B cell (primary cell): ENCODE measurements at regions not wholly inside any gene's neighbourhood (a gene's known extent, or its start where the extent isn't known, plus 50 kb on each side); places are given as distances from the start of the nearest gene placed in this dataset.

Experiments used
- ATAC-seq: fragments of 200-7000 bp; cut with Tn5 transposase; one replicate; pipeline ENCODE4 v1.10.0; 2021; ENCODE audit warnings: low read depth, mild to moderate bottlenecking, moderate number of reproducible peaks, moderate library complexity
- CTCF ChIA-PET: fragments of 350-600 bp; sonication (Branson Sonifier 250); formaldehyde crosslinking; loops from one replicate; lab custom pipeline; 2021; ENCODE audit warnings: antibody characterized with exemption, inconsistent platforms; lab: Charles Lee
- POLR2A ChIA-PET: fragments of 350-600 bp; sonication (Branson Sonifier 250); formaldehyde crosslinking; loops from one replicate; lab custom pipeline; 2021; ENCODE audit warnings: antibody characterized with exemption; lab: Charles Lee
- DNase-seq: peaks from one replicate; pipeline ENCODE4 v3.0.0; 2013
- H2AFZ ChIP-seq: 2 replicates; pipeline ENCODE4 v1.6.1; 2012; ENCODE audit warnings: mild to moderate bottlenecking, low read depth, low read length; ENCODE audit not compliant: insufficient read depth, poor library complexity, severe bottlenecking
- H3K27ac ChIP-seq, 2 donors: 1 replicate in 1 of 2; 2 replicates in 1 of 2; pipeline ENCODE4 v1.5.1; 2012 to 2013; ENCODE audit warnings: low read length in 2 of 2, mild to moderate bottlenecking in 2 of 2, moderate library complexity in 1 of 2
- H3K27me3 ChIP-seq, 4 experiments: fragments of 200-600 bp in 1 of 4; sonication (generic) in 1 of 4; replicated peaks in 1 of 4; 1 replicate in 2 of 4; 2 replicates in 2 of 4; pipeline versions ENCODE4 v1.6.1 to v1.7.0; 2013 to 2016; ENCODE audit warnings: low read length in 3 of 4, mild to moderate bottlenecking in 2 of 4, mixed read lengths in 1 of 4, moderate library complexity in 1 of 4; ENCODE audit not compliant: insufficient read depth in 4 of 4, control insufficient read depth in 3 of 4; ENCODE audit errors: control extremely low read depth in 1 of 4
- H3K36me3 ChIP-seq, 2 experiments: replicated peaks in 1 of 2; 1 replicate in 1 of 2; 2 replicates in 1 of 2; pipeline versions ENCODE4 v1.6.1 to v1.7.1; 2013; ENCODE audit warnings: low read length in 1 of 2; ENCODE audit not compliant: insufficient read depth in 2 of 2, control insufficient read depth in 1 of 2; ENCODE audit errors: control extremely low read depth in 1 of 2, extremely low read depth in 1 of 2
- H3K4me1 ChIP-seq, 2 donors: fragments of 200-600 bp in 1 of 2; sonication (generic) in 1 of 2; 1 replicate in 1 of 2; 2 replicates in 1 of 2; pipeline versions ENCODE4 v1.5.1 to v1.6.1; 2013 to 2017; ENCODE audit warnings: low read length in 2 of 2; ENCODE audit not compliant: control insufficient read depth in 2 of 2, insufficient read depth in 2 of 2
- H3K4me2 ChIP-seq: replicated peaks from 2 replicates; pipeline ENCODE3; 2012; ENCODE audit warnings: mild to moderate bottlenecking, low read depth, low read length; ENCODE audit not compliant: poor library complexity, severe bottlenecking
- H3K4me3 ChIP-seq, 5 experiments: fragments of 200-600 bp in 1 of 5; sonication (generic) in 1 of 5; 1 replicate in 3 of 5; 2 replicates in 2 of 5; pipeline versions ENCODE4 v1.5.1 to v1.7.0; 2011 to 2016; ENCODE audit warnings: low read length in 4 of 5, mild to moderate bottlenecking in 4 of 5, low read depth in 2 of 5, control low read depth in 1 of 5, moderate library complexity in 1 of 5; ENCODE audit not compliant: insufficient read depth in 1 of 5; ENCODE audit errors: control extremely low read depth in 1 of 5, extremely low read depth in 1 of 5
- H3K79me2 ChIP-seq: fragments of 200-600 bp; sonication (generic); one replicate; pipeline ENCODE4 v1.6.0; 2016; ENCODE audit warnings: low read length; ENCODE audit not compliant: control insufficient read depth, insufficient read depth
- H3K9ac ChIP-seq: fragments of 200-600 bp; sonication (generic); 2 replicates; pipeline ENCODE4 v1.6.1; 2017; ENCODE audit warnings: mild to moderate bottlenecking, low read length, moderate library complexity
- H3K9me3 ChIP-seq, 3 donors: one replicate each; pipeline versions ENCODE4 v1.6.1 to v1.7.1; 2013; ENCODE audit warnings: low read length in 2 of 3; ENCODE audit not compliant: control insufficient read depth in 2 of 3, insufficient read depth in 1 of 3; ENCODE audit errors: control extremely low read depth in 1 of 3
- H4K20me1 ChIP-seq: 2 replicates; pipeline ENCODE4 v1.6.0; 2012; ENCODE audit warnings: mild to moderate bottlenecking, low read length; ENCODE audit not compliant: insufficient read depth, control insufficient read depth, poor library complexity, severe bottlenecking
- H3K27ac Mint-ChIP-seq: one replicate; pipeline ENCODE4 v1.8.0; 2021; ENCODE audit warnings: mixed read lengths
- H3K27me3 Mint-ChIP-seq: one replicate; pipeline ENCODE4 v1.8.0; 2021; ENCODE audit warnings: mixed read lengths
- H3K4me1 Mint-ChIP-seq: one replicate; pipeline ENCODE4 v1.8.0; 2021; ENCODE audit warnings: mixed read lengths
- H3K4me3 Mint-ChIP-seq: one replicate; pipeline ENCODE4 v1.8.0; 2021; ENCODE audit warnings: mixed read lengths
- H3K9me3 Mint-ChIP-seq: one replicate; pipeline ENCODE4 v1.8.0; 2022; ENCODE audit warnings: mixed read lengths; ENCODE audit not compliant: insufficient read depth
- CTCF ChIP-seq: fragments of 200-600 bp; IDR thresholded peaks from one replicate; pipeline ENCODE4 v1.8.0; 2022; ENCODE audit warnings: antibody characterized with exemption, mild to moderate bottlenecking
- EZH2 ChIP-seq: IDR thresholded peaks from 2 replicates; pipeline ENCODE4 v1.6.1; 2012; ENCODE audit warnings: borderline replicate concordance, low read depth, mild to moderate bottlenecking, moderate library complexity, low read length; ENCODE audit not compliant: insufficient read depth, poor library complexity, severe bottlenecking
- WGBS: methylation state at CpG from one replicate; pipeline ENCODE4 v1.1.5; 2013; ENCODE audit warnings: missing lambda C conversion rate; ENCODE audit not compliant: insufficient coverage; 5-methylcytosine and 5-hydroxymethylcytosine counted together
- intact Hi-C: fragments of 100-400 bp; cut with micrococcal nuclease; formaldehyde crosslinking; loops from one replicate; pipeline ENCODE4 v1.10.0; 2022

- Histone ChIP-seq H3K9me3 (no peaks in the 10 kb centered on the region), H4K20me1 (no peaks in the 10 kb centered on the region), H3K4me3 (no peak overlapping the region), H2AFZ (no peak overlapping the region), H3K36me3 (no peaks in the 10 kb centered on the region), H3K4me2 (no peak overlapping the region), H3K27me3 (no peaks in the 10 kb centered on the region), H3K4me1 (no peaks in the 10 kb centered on the region), H3K27ac (no peak overlapping the region), H3K79me2 (no peaks in the 10 kb centered on the region), H3K9ac (no peak overlapping the region)
- H3K9me3 Mint-ChIP-seq = peaks cover 5% of the 10 kb centered on the region
- POLR2A ChIA-PET = no interaction called here
- no peak for ATAC-seq
- no peak for TF ChIP-seq EZH2
- TF ChIP-seq CTCF = no peak
- H3K27me3 Mint-ChIP-seq = no peaks in the 10 kb centered on the region
- 86% methylated on average over 1 of the region's 3 CpGs for WGBS
- intact Hi-C loops = no loop called here
- H3K4me1 Mint-ChIP-seq = no peaks in the 10 kb centered on the region
- H3K27ac Mint-ChIP-seq = no peak overlapping the region
- DNase-seq = no peak
- CTCF ChIA-PET = interaction anchor here (0.6 kb wide), 1 partner anchor 972 kb away, joined by 5 read pairs; no protein-coding TSS in a partner anchor
- no peak overlapping the region for H3K4me3 Mint-ChIP-seq
Observed at GRCh38 chr15:37262922-37263608, 162.7 kb upstream of the MEIS2 start.

DNA sequence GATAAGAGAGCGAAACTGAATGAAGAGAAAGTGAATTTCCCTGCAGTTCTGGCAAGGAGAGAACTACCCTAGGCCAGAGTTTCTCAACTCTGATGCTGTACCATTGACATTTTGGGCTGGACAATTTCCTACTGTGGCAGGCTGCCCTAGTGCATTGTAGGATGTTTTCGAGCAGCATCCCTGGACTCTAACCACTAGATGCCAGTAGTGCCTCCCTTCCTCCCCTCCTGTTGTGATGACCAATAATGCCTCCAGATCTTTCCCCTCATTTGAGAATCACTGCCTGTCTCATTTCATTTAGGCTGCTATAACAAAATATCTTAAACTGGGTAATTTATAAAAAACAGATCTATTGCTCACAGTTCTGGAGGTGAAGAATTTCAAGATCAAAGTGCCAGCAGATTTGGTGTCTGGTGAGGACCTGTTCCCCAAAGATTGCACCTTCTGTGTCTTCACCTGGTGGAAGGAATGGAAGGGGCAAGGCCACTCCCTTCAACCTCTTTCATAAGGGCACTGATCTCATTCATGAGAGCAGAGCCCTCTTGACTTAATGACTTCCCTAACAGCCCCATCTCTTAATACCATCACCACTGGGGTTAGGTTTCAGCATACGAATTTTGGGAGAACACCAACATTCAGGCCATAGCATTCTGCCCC is 188.9 kb upstream of the MEIS2 start:
- no peak for DNase-seq
- intact Hi-C loops = no loop called here
- no peak for ATAC-seq
- Mint-ChIP-seq H3K4me1 (no peaks in the 10 kb centered on the region), H3K9me3 (peaks cover 2% of the 10 kb centered on the region), H3K4me3 (no peak overlapping the region), H3K27me3 (no peaks in the 10 kb centered on the region), H3K27ac (no peak overlapping the region)
- H3K27ac ChIP-seq = no peak overlapping the region
- ChIA-PET POLR2A (no interaction called here), CTCF (no interaction called here)
- H3K4me1 ChIP-seq = no peaks in the 10 kb centered on the region
- no peak for TF ChIP-seq EZH2
- no peak for TF ChIP-seq CTCF
- H3K9me3 ChIP-seq = no peaks in the 10 kb centered on the region
- H2AFZ ChIP-seq = no peak overlapping the region
- no peak overlapping the region for H3K4me2 ChIP-seq
- no peaks in the 10 kb centered on the region for H3K36me3 ChIP-seq
- no peaks in the 10 kb centered on the region for H3K79me2 ChIP-seq
- no peak overlapping the region for H3K4me3 ChIP-seq
- H4K20me1 ChIP-seq = no peaks in the 10 kb centered on the region
- no peaks in the 10 kb centered on the region for H3K27me3 ChIP-seq
- 50% methylated on average over 2 of the region's 3 CpGs for WGBS
- H3K9ac ChIP-seq = no peak overlapping the region
